A673 (cell line): ENCODE measurements at regions not wholly inside any gene's neighbourhood (a gene's known extent, or its start where the extent isn't known, plus 50 kb on each side); places are given as distances from the start of the nearest gene placed in this dataset.

Source experiments
- BruUV-seq: library from RNA; stranded (reverse); fragments of 400-500 nt; replicated peaks from 2 replicates; lab custom pipeline; 2021; lab: Mats Ljungman, UMichigan
- CTCF ChIA-PET: fragments of 300-600 bp; sonication (Branson Sonifier 250); formaldehyde crosslinking; loops from one replicate; lab custom pipeline; 2022; ENCODE audit warnings: antibody characterized with exemption; lab: Charles Lee
- POLR2A ChIA-PET: fragments of 300-600 bp; sonication (Branson Sonifier 250); formaldehyde crosslinking; loops from one replicate; lab custom pipeline; 2022; ENCODE audit warnings: antibody characterized with exemption; ENCODE audit not compliant: low non-redundant PET; lab: Charles Lee
- DNase-seq: peaks from one replicate; pipeline ENCODE4 v3.0.0-alpha.2; 2015; ENCODE audit warnings: low spot score
- H3K27ac ChIP-seq: fragments of 200-600 bp; sonication (generic); 2 replicates; pipeline ENCODE4 v1.5.1; 2016; ENCODE audit warnings: mixed run types, low read depth, mild to moderate bottlenecking, mixed read lengths, antibody characterized with exemption, low read length; ENCODE audit not compliant: poor library complexity, severe bottlenecking
- H3K27me3 ChIP-seq: fragments of 200-600 bp; sonication (generic); replicated peaks from 2 replicates; pipeline ENCODE4 v1.6.1; 2017; ENCODE audit warnings: mixed run types, low read depth, mild to moderate bottlenecking, mixed read lengths, antibody characterized with exemption, low read length; ENCODE audit not compliant: insufficient read depth, poor library complexity
- H3K36me3 ChIP-seq: fragments of 200-600 bp; sonication (generic); 2 replicates; pipeline ENCODE4 v1.6.1; 2016; ENCODE audit warnings: mixed run types, mild to moderate bottlenecking, mixed read lengths, antibody characterized with exemption, low read length; ENCODE audit not compliant: insufficient read depth, poor library complexity, severe bottlenecking
- H3K4me1 ChIP-seq: fragments of 200-600 bp; sonication (generic); 2 replicates; pipeline ENCODE4 v1.6.1; 2017; ENCODE audit warnings: mixed run types, mild to moderate bottlenecking, mixed read lengths, antibody characterized with exemption, low read length; ENCODE audit not compliant: insufficient read depth, poor library complexity, severe bottlenecking
- H3K4me3 ChIP-seq: fragments of 200-600 bp; sonication (generic); 2 replicates; pipeline ENCODE4 v1.5.1; 2016; ENCODE audit warnings: low read depth, mixed run types, mild to moderate bottlenecking, mixed read lengths, low read length; ENCODE audit not compliant: poor library complexity, severe bottlenecking
- H3K9me3 ChIP-seq: fragments of 200-600 bp; sonication (generic); 2 replicates; pipeline ENCODE4 v1.6.1; 2016; ENCODE audit warnings: mixed run types, low read depth, mild to moderate bottlenecking, mixed read lengths, antibody characterized with exemption, low read length; ENCODE audit not compliant: poor library complexity, severe bottlenecking
- EZH2 ChIP-seq: fragments of 200-600 bp; sonication (generic); IDR thresholded peaks from 2 replicates; pipeline ENCODE4 v1.6.1; 2017; ENCODE audit warnings: borderline replicate concordance, low read depth, mild to moderate bottlenecking, mixed read lengths, antibody characterized with exemption, low read length; ENCODE audit not compliant: poor library complexity, severe bottlenecking
- intact Hi-C: fragments of 100-400 bp; cut with micrococcal nuclease; formaldehyde crosslinking; loops from one replicate; pipeline ENCODE4 v1.10.0; 2022; ENCODE audit not compliant: unreplicated experiment
- TF ChIP-seq, protein P1 (sequence below): fragments of 300-800, 200-600 bp; sonication (generic); conservative IDR thresholded peaks from 2 replicates; pipeline ENCODE4 v1.5.1; 2017; ENCODE audit warnings: low read depth, mild to moderate bottlenecking, antibody characterized with exemption, low read length, moderate library complexity, mixed read lengths

DNA sequence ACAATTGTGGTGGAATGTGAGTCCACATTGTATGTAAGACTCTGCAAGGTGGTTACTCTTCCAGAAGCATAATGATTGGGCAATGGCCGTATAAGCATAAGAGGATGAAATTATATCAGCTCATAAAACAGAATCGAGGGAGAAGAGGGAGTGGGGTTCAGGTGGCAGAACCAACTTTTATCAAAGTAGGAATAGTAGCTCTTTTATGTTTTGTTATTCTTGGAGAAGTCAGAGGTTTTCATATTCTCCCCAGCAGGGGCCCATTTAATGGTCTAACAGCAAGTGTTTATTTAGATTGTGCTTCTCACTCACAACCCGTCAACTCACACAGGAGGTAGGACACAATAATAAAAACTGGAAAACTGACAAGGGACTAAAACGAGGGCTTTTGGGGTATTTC is 291.3 kb upstream of the CD180 start:
- TF ChIP-seq EZH2 = no peak
- TF ChIP-seq, protein P1, sequence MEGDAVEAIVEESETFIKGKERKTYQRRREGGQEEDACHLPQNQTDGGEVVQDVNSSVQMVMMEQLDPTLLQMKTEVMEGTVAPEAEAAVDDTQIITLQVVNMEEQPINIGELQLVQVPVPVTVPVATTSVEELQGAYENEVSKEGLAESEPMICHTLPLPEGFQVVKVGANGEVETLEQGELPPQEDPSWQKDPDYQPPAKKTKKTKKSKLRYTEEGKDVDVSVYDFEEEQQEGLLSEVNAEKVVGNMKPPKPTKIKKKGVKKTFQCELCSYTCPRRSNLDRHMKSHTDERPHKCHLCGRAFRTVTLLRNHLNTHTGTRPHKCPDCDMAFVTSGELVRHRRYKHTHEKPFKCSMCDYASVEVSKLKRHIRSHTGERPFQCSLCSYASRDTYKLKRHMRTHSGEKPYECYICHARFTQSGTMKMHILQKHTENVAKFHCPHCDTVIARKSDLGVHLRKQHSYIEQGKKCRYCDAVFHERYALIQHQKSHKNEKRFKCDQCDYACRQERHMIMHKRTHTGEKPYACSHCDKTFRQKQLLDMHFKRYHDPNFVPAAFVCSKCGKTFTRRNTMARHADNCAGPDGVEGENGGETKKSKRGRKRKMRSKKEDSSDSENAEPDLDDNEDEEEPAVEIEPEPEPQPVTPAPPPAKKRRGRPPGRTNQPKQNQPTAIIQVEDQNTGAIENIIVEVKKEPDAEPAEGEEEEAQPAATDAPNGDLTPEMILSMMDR = no peak
- Histone ChIP-seq H3K27ac (no peak overlapping the region), H3K4me1 (no peaks in the 10 kb centered on the region), H3K27me3 (no peaks in the 10 kb centered on the region), H3K4me3 (no peak overlapping the region), H3K9me3 (no peaks in the 10 kb centered on the region), H3K36me3 (no peaks in the 10 kb centered on the region)
- ChIA-PET POLR2A (no interaction called here), CTCF (no interaction called here)
- BruUV-seq = no TSS peak
- intact Hi-C loops = no loop called here
- no peak for DNase-seq

DNA sequence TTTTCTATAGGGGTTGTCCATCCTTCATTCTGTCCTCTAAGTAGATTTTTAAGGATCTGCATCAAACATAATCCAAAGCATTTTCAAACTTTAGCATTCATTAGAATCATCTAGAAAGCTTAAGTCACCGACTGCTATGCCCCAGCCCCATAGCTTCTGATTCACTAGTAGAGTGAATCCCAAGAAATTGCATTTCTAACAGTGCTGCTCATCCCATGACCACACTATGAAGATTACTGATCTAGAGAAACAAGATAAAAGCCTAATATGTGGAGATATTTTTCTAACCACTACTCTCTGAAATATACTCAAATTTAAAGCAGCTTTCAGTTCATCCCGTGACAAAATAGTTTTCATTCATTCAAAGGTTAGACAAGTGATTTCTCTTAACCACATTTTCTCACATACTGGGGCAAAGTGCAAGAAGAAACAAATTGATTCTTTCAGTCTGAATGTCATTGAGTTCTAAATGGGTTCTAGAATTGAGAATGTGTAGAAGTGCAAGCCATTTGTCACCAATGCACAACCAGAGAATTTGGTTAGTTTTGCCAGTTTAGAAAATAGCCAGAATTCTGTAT is 286.9 kb upstream of the CD180 start:
- no peaks in the 10 kb centered on the region for H3K27me3 ChIP-seq
- intact Hi-C loops = no loop called here
- CTCF ChIA-PET = no interaction called here
- H3K4me3 ChIP-seq = no peak overlapping the region
- TF ChIP-seq, protein P1 = no peak
- TF ChIP-seq EZH2 = no peak
- POLR2A ChIA-PET = no interaction called here
- no peaks in the 10 kb centered on the region for H3K36me3 ChIP-seq
- H3K27ac ChIP-seq = no peak overlapping the region
- no peak for DNase-seq
- H3K9me3 ChIP-seq = no peaks in the 10 kb centered on the region
- BruUV-seq = no TSS peak
- no peaks in the 10 kb centered on the region for H3K4me1 ChIP-seq

DNA sequence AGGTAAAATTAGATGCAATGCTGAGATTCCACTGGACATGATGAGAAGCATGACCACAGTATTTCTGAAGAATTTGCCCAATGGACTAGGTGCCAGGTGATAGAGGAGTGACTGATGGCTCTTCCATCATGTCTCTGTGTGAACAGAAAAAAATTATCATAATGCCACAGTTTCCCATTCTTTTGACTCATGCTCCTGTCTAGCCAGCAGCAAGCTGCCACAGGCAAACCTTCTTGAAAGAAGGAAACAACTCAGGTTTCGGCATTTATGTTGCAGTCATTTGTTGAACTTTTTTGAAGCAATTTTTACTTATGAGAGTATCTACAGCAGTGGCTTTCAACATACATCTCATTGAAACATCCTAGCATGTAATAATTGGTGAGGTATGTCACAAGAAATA is 284.8 kb upstream of the CD180 start:
- ChIA-PET CTCF (no interaction called here), POLR2A (no interaction called here)
- intact Hi-C loops = no loop called here
- Histone ChIP-seq H3K4me3 (no peak overlapping the region), H3K27ac (no peak overlapping the region), H3K27me3 (no peaks in the 10 kb centered on the region), H3K36me3 (no peaks in the 10 kb centered on the region), H3K4me1 (peaks cover 4% of the 10 kb centered on the region), H3K9me3 (no peaks in the 10 kb centered on the region)
- BruUV-seq = no TSS peak
- TF ChIP-seq EZH2 = no peak
- TF ChIP-seq, protein P1 = no peak
- no peak for DNase-seq
